HCT116 (cell line): ENCODE measurements at regions not wholly inside any gene's neighbourhood (a gene's known extent, or its start where the extent isn't known, plus 50 kb on each side); places are given as distances from the start of the nearest gene placed in this dataset.

Experiments used
- EZH2 ChIP-seq: fragments of 200-600 bp; sonication (generic); IDR thresholded peaks from 2 replicates; pipeline ENCODE4 v1.6.1; 2017; ENCODE audit warnings: antibody characterized with exemption, mixed run types
- EZH2phosphoT487 ChIP-seq: fragments of 200-600 bp; IDR thresholded peaks from 2 replicates; pipeline ENCODE4 v1.6.1; 2018; ENCODE audit warnings: antibody characterized with exemption, borderline replicate concordance
- JUND ChIP-seq: IDR thresholded peaks from 2 replicates; pipeline ENCODE4 v1.6.1; 2012
- POLR2A ChIP-seq: IDR thresholded peaks from 2 replicates; pipeline ENCODE4 v1.7.0; 2011; ENCODE audit warnings: borderline replicate concordance; ENCODE audit not compliant: insufficient read depth, insufficient read length; ENCODE audit errors: extremely low read depth
- POLR2AphosphoS5 ChIP-seq: IDR thresholded peaks from 2 replicates; pipeline ENCODE4 v1.6.1; 2011; ENCODE audit warnings: mild to moderate bottlenecking, low read depth, low read length, moderate library complexity
- RAD21 ChIP-seq: IDR thresholded peaks from 2 replicates; pipeline ENCODE4 v1.6.1; 2012; ENCODE audit warnings: low read depth, mild to moderate bottlenecking
- SIN3A ChIP-seq: IDR thresholded peaks from 2 replicates; pipeline ENCODE4 v1.6.1; 2012; ENCODE audit warnings: low read depth
- SP1 ChIP-seq: IDR thresholded peaks from 2 replicates; pipeline ENCODE4 v1.6.1; 2012; ENCODE audit warnings: low read depth
- YY1 ChIP-seq: IDR thresholded peaks from 2 replicates; pipeline ENCODE4 v1.6.1; 2011; ENCODE audit warnings: low read length, low read depth, moderate library complexity, mild to moderate bottlenecking; ENCODE audit not compliant: insufficient replicate concordance; ENCODE audit errors: extremely low read depth
- ZNF274 ChIP-seq: fragments of 200-500 bp; sonication (Bioruptor generic); IDR thresholded peaks from 2 replicates; pipeline ENCODE4 v1.6.1; 2014; ENCODE audit warnings: mild to moderate bottlenecking, low read depth, low read length, inconsistent platforms
- TF ChIP-seq, protein P1 (sequence below), 3 experiments: fragments of 200-600 bp in 1 of 3; sonication (generic) in 1 of 3; IDR thresholded peaks in 2 of 3; conservative IDR thresholded peaks in 1 of 3; 2 replicates each; pipeline ENCODE4 v1.5.1; 2012 to 2017; ENCODE audit warnings: low read depth in 2 of 3, low read length in 2 of 3, antibody characterized with exemption in 1 of 3, borderline replicate concordance in 1 of 3, control low read depth in 1 of 3, mild to moderate bottlenecking in 1 of 3, mixed read lengths in 1 of 3, mixed run types in 1 of 3, moderate library complexity in 1 of 3; ENCODE audit not compliant: insufficient read depth in 1 of 3
- TF ChIP-seq, protein P2 (sequence below): IDR thresholded peaks from 2 replicates; pipeline ENCODE4 v1.6.1; 2012; ENCODE audit warnings: low read depth
- TF ChIP-seq, protein P3 (sequence below): IDR thresholded peaks from 2 replicates; pipeline ENCODE4 v1.6.1; 2012

DNA sequence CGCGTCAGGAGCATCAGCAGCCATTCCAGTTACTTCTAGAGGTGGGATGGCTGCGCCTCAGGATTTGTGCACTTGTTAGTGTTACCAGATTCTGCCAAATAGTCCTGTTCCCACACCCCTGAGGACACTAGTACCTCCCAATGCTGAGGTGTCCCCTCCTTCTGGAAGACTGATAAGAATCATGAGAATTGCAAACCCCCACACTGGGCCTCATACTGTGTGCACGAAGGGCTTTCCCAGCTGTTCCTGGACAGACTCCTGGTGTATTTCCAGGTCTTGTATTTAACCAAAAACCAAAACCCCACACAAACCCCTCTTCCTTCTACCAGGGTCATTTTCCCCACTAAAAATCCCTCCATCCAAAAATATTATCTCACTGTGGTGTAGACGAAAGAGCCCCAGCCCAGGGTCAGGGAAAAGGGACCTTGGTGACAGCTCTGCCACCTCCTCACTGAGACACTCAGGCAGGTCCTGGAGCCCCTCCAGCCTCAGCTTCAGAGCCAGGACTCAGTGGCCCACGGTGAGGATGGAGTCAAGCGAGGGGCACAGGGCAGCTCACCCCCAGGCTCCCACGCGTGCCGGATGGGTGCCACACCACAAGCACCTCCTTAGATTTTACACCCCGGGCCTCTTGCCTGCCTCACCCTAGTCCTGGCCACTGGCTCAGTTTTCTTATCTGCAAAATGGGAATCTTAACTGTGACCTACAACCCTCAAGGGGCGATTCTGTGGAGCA, 131.4 kb upstream of the RUNX3 start:
- TF ChIP-seq, protein P1, sequence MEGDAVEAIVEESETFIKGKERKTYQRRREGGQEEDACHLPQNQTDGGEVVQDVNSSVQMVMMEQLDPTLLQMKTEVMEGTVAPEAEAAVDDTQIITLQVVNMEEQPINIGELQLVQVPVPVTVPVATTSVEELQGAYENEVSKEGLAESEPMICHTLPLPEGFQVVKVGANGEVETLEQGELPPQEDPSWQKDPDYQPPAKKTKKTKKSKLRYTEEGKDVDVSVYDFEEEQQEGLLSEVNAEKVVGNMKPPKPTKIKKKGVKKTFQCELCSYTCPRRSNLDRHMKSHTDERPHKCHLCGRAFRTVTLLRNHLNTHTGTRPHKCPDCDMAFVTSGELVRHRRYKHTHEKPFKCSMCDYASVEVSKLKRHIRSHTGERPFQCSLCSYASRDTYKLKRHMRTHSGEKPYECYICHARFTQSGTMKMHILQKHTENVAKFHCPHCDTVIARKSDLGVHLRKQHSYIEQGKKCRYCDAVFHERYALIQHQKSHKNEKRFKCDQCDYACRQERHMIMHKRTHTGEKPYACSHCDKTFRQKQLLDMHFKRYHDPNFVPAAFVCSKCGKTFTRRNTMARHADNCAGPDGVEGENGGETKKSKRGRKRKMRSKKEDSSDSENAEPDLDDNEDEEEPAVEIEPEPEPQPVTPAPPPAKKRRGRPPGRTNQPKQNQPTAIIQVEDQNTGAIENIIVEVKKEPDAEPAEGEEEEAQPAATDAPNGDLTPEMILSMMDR (IDR thresholded peaks at IDR 0.05 in 2 of 3, conservative IDR thresholded peaks at IDR 0.05 in 1 of 3; ENCODE audit: borderline replicate concordance in 1 of 3, insufficient read depth in 1 of 3, low read depth in 2 of 3, low read length in 2 of 3): no peak
- TF ChIP-seq ZNF274 (no peak), EZH2phosphoT487 (no peak), SP1 (no peak), RAD21 (no peak), POLR2AphosphoS5 (no peak), JUND (no peak), POLR2A (no peak), EZH2 (no peak), SIN3A (no peak), YY1 (no peak)
- TF ChIP-seq, protein P2, sequence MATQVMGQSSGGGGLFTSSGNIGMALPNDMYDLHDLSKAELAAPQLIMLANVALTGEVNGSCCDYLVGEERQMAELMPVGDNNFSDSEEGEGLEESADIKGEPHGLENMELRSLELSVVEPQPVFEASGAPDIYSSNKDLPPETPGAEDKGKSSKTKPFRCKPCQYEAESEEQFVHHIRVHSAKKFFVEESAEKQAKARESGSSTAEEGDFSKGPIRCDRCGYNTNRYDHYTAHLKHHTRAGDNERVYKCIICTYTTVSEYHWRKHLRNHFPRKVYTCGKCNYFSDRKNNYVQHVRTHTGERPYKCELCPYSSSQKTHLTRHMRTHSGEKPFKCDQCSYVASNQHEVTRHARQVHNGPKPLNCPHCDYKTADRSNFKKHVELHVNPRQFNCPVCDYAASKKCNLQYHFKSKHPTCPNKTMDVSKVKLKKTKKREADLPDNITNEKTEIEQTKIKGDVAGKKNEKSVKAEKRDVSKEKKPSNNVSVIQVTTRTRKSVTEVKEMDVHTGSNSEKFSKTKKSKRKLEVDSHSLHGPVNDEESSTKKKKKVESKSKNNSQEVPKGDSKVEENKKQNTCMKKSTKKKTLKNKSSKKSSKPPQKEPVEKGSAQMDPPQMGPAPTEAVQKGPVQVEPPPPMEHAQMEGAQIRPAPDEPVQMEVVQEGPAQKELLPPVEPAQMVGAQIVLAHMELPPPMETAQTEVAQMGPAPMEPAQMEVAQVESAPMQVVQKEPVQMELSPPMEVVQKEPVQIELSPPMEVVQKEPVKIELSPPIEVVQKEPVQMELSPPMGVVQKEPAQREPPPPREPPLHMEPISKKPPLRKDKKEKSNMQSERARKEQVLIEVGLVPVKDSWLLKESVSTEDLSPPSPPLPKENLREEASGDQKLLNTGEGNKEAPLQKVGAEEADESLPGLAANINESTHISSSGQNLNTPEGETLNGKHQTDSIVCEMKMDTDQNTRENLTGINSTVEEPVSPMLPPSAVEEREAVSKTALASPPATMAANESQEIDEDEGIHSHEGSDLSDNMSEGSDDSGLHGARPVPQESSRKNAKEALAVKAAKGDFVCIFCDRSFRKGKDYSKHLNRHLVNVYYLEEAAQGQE: no peak
- TF ChIP-seq, protein P3, sequence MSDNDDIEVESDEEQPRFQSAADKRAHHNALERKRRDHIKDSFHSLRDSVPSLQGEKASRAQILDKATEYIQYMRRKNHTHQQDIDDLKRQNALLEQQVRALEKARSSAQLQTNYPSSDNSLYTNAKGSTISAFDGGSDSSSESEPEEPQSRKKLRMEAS: no peak
